GM12872 (cell line): ENCODE measurements at regions not wholly inside any gene's neighbourhood (a gene's known extent, or its start where the extent isn't known, plus 50 kb on each side); places are given as distances from the start of the nearest gene placed in this dataset.

ENCODE experiments used
- CTCF ChIP-seq: IDR thresholded peaks from 3 replicates; pipeline ENCODE4 v1.5.1; 2011; ENCODE audit warnings: low read depth, mild to moderate bottlenecking, low read length, moderate library complexity; ENCODE audit not compliant: insufficient read depth

GRCh38 chrX:147693511-147693910, 218.2 kb upstream of the FMR1 start:
- no peak for TF ChIP-seq CTCF

GRCh38 chrX:147699061-147699460, 212.7 kb upstream of the FMR1 start:
- TF ChIP-seq CTCF, result no peak

- TF ChIP-seq CTCF, result no peak
These were observed 201.4 kb upstream of the FMR1 start for GRCh38 chrX:147710301-147710700.

- TF ChIP-seq CTCF, result no peak
These were observed 178.3 kb upstream of the FMR1 start for GRCh38 chrX:147733369-147733768.

GRCh38 chrX:147735364-147735763, 176.4 kb upstream of the FMR1 start:
- TF ChIP-seq CTCF, result no peak

- no peak for TF ChIP-seq CTCF
These were observed 175.7 kb upstream of the FMR1 start for GRCh38 chrX:147736045-147736444.

GRCh38 chrX:147737690-147738089, 174.0 kb upstream of the FMR1 start:
- TF ChIP-seq CTCF, result no peak

GRCh38 chrX:147738265-147738664, 173.5 kb upstream of the FMR1 start:
- no peak for TF ChIP-seq CTCF
